OCI-LY7 (cell line): ENCODE measurements at regions not wholly inside any gene's neighbourhood (a gene's known extent, or its start where the extent isn't known, plus 50 kb on each side); places are given as distances from the start of the nearest gene placed in this dataset.

ENCODE experiments used
- BruUV-seq: library from RNA; stranded (reverse); fragments of 400-500 nt; replicated peaks from 2 replicates; lab custom pipeline; 2021; lab: Mats Ljungman, UMichigan
- CTCF ChIA-PET: fragments of 300-600 bp; sonication (Branson Sonifier 250); formaldehyde crosslinking; loops from one replicate; lab custom pipeline; 2022; ENCODE audit warnings: antibody characterized with exemption; ENCODE audit not compliant: unreplicated experiment; lab: Charles Lee
- POLR2A ChIA-PET: fragments of 300-600 bp; sonication (Branson Sonifier 250); formaldehyde crosslinking; loops from one replicate; lab custom pipeline; 2022; ENCODE audit warnings: antibody characterized with exemption; lab: Charles Lee
- DNase-seq: peaks from one replicate; pipeline ENCODE4 v3.0.0-alpha.2; 2015; ENCODE audit warnings: low spot score
- H2AFZ ChIP-seq: fragments of 200-600 bp; sonication (generic), shearing (Covaris generic); 2 replicates; pipeline ENCODE4 v1.6.1; 2014; ENCODE audit warnings: mild to moderate bottlenecking, antibody characterized with exemption, low read length, moderate library complexity
- H3K27ac ChIP-seq: fragments of 200-600 bp; sonication (generic); 2 replicates; pipeline ENCODE4 v1.5.1; 2014; ENCODE audit warnings: mixed run types, low read depth, mild to moderate bottlenecking, moderate library complexity, low read length, inconsistent platforms; ENCODE audit not compliant: poor library complexity, severe bottlenecking
- H3K36me3 ChIP-seq: fragments of 200-600 bp; sonication (generic); 2 replicates; pipeline ENCODE4 v1.6.1; 2014; ENCODE audit warnings: mild to moderate bottlenecking, antibody characterized with exemption, low read length, moderate library complexity, mixed read lengths; ENCODE audit not compliant: insufficient read depth
- H3K4me1 ChIP-seq: fragments of 200-600 bp; sonication (generic); 2 replicates; pipeline ENCODE4 v1.5.1; 2014; ENCODE audit warnings: mild to moderate bottlenecking, low read length; ENCODE audit not compliant: insufficient read depth, poor library complexity, severe bottlenecking
- H3K4me2 ChIP-seq: fragments of 200-600 bp; sonication (generic); 2 replicates; pipeline ENCODE4 v1.6.1; 2014; ENCODE audit warnings: mild to moderate bottlenecking, low read length
- H3K4me3 ChIP-seq: fragments of 200-600 bp; sonication (generic); 2 replicates; pipeline ENCODE4 v1.5.1; 2014; ENCODE audit warnings: mild to moderate bottlenecking, low read depth, low read length; ENCODE audit not compliant: poor library complexity, severe bottlenecking
- H3K79me2 ChIP-seq: fragments of 200-600 bp; sonication (generic); 2 replicates; pipeline ENCODE4 v1.6.1; 2016; ENCODE audit warnings: low read depth, mild to moderate bottlenecking, low read length, moderate library complexity, mixed read lengths; ENCODE audit not compliant: insufficient read depth
- H3K9me2 ChIP-seq: fragments of 200-600 bp; sonication (generic); 2 replicates; pipeline ENCODE4 v1.6.1; 2016; ENCODE audit warnings: mild to moderate bottlenecking, low read length, mixed read lengths; ENCODE audit not compliant: insufficient read depth
- H3K9me3 ChIP-seq: fragments of 200-600 bp; sonication (generic); 2 replicates; pipeline ENCODE4 v1.6.1; 2014; ENCODE audit warnings: mild to moderate bottlenecking, mixed run types, low read length, mixed read lengths
- H4K20me1 ChIP-seq: fragments of 200-600 bp; sonication (generic); 2 replicates; pipeline ENCODE4 v1.6.1; 2014; ENCODE audit warnings: mild to moderate bottlenecking, antibody characterized with exemption, low read length, moderate library complexity, mixed read lengths; ENCODE audit not compliant: insufficient read depth
- CTCF ChIP-seq: fragments of 200-600 bp; sonication (generic); conservative IDR thresholded peaks from 2 replicates; pipeline ENCODE4 v1.5.1; 2014; ENCODE audit warnings: mild to moderate bottlenecking, antibody characterized with exemption, low read length, moderate library complexity, mixed read lengths
- EZH2phosphoT487 ChIP-seq: fragments of 200-600 bp; sonication (generic); IDR thresholded peaks from 2 replicates; pipeline ENCODE4 v1.6.1; 2018; ENCODE audit warnings: low read depth, borderline replicate concordance, mild to moderate bottlenecking, mixed run types, antibody characterized with exemption, low read length, moderate library complexity, mixed read lengths
- intact Hi-C: fragments of 100-400 bp; cut with micrococcal nuclease; formaldehyde crosslinking; loops from one replicate; pipeline ENCODE4 v1.10.0; 2022; ENCODE audit not compliant: unreplicated experiment

- H4K20me1 ChIP-seq: no peaks in the 10 kb centered on the region
- no peak for DNase-seq
- intact Hi-C loops: no loop called here
- H3K79me2 ChIP-seq: no peaks in the 10 kb centered on the region
- H2AFZ ChIP-seq: no peak overlapping the region
- H3K4me3 ChIP-seq: no peak overlapping the region
- no peak for TF ChIP-seq EZH2phosphoT487
- TF ChIP-seq CTCF: no peak
- no peak overlapping the region for H3K27ac ChIP-seq
- H3K9me3 ChIP-seq: no peaks in the 10 kb centered on the region
- H3K36me3 ChIP-seq: no peaks in the 10 kb centered on the region
- POLR2A ChIA-PET: no interaction called here
- no peaks in the 10 kb centered on the region for H3K4me1 ChIP-seq
- CTCF ChIA-PET: no interaction called here
- no peak overlapping the region for H3K4me2 ChIP-seq
- no TSS peak for BruUV-seq
- H3K9me2 ChIP-seq: no peaks in the 10 kb centered on the region
Measured at GRCh38 chr9:118029425-118029824, 325.2 kb downstream of the TLR4 start.

- Histone ChIP-seq H4K20me1 (no peaks in the 10 kb centered on the region), H3K36me3 (no peaks in the 10 kb centered on the region), H3K4me3 (no peak overlapping the region), H3K27ac (no peak overlapping the region), H3K4me1 (no peaks in the 10 kb centered on the region), H3K79me2 (no peaks in the 10 kb centered on the region), H3K4me2 (no peak overlapping the region), H2AFZ (no peak overlapping the region), H3K9me2 (no peaks in the 10 kb centered on the region), H3K9me3 (no peaks in the 10 kb centered on the region)
- no TSS peak for BruUV-seq
- intact Hi-C loops: no loop called here
- ChIA-PET POLR2A (interaction anchor here (0.5 to 1.3 kb wide), 2 partner anchors 10 to 430 kb away, joined by 4 read pairs; no protein-coding TSS in a partner anchor), CTCF (no interaction called here)
- no peak for DNase-seq
- TF ChIP-seq EZH2phosphoT487: no peak
- TF ChIP-seq CTCF: no peak
Measured at GRCh38 chr9:118034701-118035100, 330.5 kb downstream of the TLR4 start.

- Histone ChIP-seq H3K4me1 (no peaks in the 10 kb centered on the region), H3K9me2 (no peaks in the 10 kb centered on the region), H3K79me2 (no peaks in the 10 kb centered on the region), H3K36me3 (no peaks in the 10 kb centered on the region), H3K4me3 (no peak overlapping the region), H3K4me2 (no peak overlapping the region), H3K9me3 (no peaks in the 10 kb centered on the region), H4K20me1 (no peaks in the 10 kb centered on the region), H2AFZ (no peak overlapping the region), H3K27ac (no peak overlapping the region)
- ChIA-PET CTCF (no interaction called here), POLR2A (no interaction called here)
- no peak for DNase-seq
- TF ChIP-seq EZH2phosphoT487: no peak
- BruUV-seq: no TSS peak
- intact Hi-C loops: no loop called here
Measured at GRCh38 chr9:118038713-118039112, 334.5 kb downstream of the TLR4 start.
